Kidney glomerular epithelial cell (primary cell): ENCODE measurements at regions not wholly inside any gene's neighbourhood (a gene's known extent, or its start where the extent isn't known, plus 50 kb on each side); places are given as distances from the start of the nearest gene placed in this dataset.

Source experiments
- DNase-seq: peaks from one replicate; lab custom pipeline; 2025; lab: John Stamatoyannopoulos, UW

GRCh38 chr12:91355150-91356006, 172.8 kb upstream of the DCN start:
- peak; percentile 70 for DNase-seq

- DNase-seq, result no peak
Observed at GRCh38 chr12:91353266-91353665, 170.6 kb upstream of the DCN start.

GRCh38 chr12:91349476-91349875, 166.9 kb upstream of the DCN start:
- DNase-seq, result no peak

- DNase-seq, result no peak
Observed at GRCh38 chr12:91347481-91348214, 165.0 kb upstream of the DCN start.

- no peak for DNase-seq
Observed at GRCh38 chr12:91346827-91347226, 164.2 kb upstream of the DCN start.

- DNase-seq, result no peak
Observed at GRCh38 chr12:91344408-91344807, 161.8 kb upstream of the DCN start.

GRCh38 chr12:91343010-91343409, 160.4 kb upstream of the DCN start:
- no peak for DNase-seq

- no peak for DNase-seq
Observed at GRCh38 chr12:91339106-91339505, 156.5 kb upstream of the DCN start.

- no peak for DNase-seq
Observed at GRCh38 chr12:91335699-91336098, 153.1 kb upstream of the DCN start.

- DNase-seq, result no peak
Observed at GRCh38 chr12:91333966-91334365, 151.3 kb upstream of the DCN start.

- no peak for DNase-seq
Observed at GRCh38 chr12:91332302-91332701, 149.7 kb upstream of the DCN start.

GRCh38 chr12:91331371-91331770, 148.8 kb upstream of the DCN start:
- DNase-seq, result no peak

- DNase-seq, result no peak
Observed at GRCh38 chr12:91328451-91328850, 145.8 kb upstream of the DCN start.

- no peak for DNase-seq
Observed at GRCh38 chr12:91327889-91328288, 145.3 kb upstream of the DCN start.

- DNase-seq, result no peak
Observed at GRCh38 chr12:91327131-91327530, 144.5 kb upstream of the DCN start.

- DNase-seq, result peak; percentile 71
Observed at GRCh38 chr12:91326058-91327027, 143.7 kb upstream of the DCN start.

- no peak for DNase-seq
Observed at GRCh38 chr12:91320999-91321398, 138.4 kb upstream of the DCN start.

- no peak for DNase-seq
Observed at GRCh38 chr12:91319071-91319760, 136.6 kb upstream of the DCN start.

- DNase-seq, result no peak
Observed at GRCh38 chr12:91317306-91317705, 134.7 kb upstream of the DCN start.

- no peak for DNase-seq
Observed at GRCh38 chr12:91316907-91317269, 134.3 kb upstream of the DCN start.

- no peak for DNase-seq
Observed at GRCh38 chr12:91316161-91316906, 133.7 kb upstream of the DCN start.
